NCI-H2029 treated with DMSO at 0.1 percent for 48 hours (cell line): ENCODE measurements at regions not wholly inside any gene's neighbourhood (a gene's known extent, or its start where the extent isn't known, plus 50 kb on each side); places are given as distances from the start of the nearest gene placed in this dataset.
A peak's percentile ranks its signal among the peaks of the same experiment; 100 is the strongest.

Source experiments
- DNase-seq: peaks from one replicate; lab custom pipeline; 2025; lab: John Stamatoyannopoulos, UW

DNA sequence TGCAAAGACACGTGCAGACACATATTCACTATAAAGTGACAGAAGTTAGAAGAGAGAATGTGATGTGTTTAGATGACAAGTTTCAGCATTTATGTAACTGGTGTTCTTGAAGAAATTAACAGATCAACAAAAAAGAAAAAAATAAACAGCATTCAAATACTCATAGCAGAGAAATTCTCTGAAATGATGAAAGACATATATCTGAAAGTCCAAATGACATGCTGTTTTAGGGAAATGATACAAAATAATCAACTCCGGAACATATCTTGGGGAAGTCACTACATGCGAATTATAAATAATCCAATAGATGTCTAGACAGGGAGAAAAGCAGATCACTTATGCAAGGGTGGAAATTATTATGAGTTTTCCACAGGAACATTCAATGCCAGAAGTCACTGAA, 146.0 kb downstream of the SPANXN4 start:
- DNase-seq = no peak

DNA sequence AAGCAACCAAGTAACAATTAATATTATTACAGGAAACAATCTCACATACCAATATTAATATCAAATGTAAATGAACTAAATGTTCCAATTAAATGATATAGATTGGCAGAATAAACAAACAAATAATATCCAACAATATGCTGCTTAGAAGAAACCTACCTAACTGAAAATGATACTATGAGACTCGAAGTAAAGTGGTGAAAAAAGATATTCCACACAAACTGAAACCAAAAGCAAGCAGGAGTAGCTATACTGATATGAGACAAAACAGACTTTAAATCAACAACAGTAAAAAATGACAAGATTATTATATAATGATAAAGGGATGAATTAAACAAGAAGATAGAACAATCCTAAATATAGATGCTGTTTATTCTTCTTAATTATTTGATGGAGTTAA, 140.1 kb downstream of the SPANXN4 start:
- no peak for DNase-seq

DNA sequence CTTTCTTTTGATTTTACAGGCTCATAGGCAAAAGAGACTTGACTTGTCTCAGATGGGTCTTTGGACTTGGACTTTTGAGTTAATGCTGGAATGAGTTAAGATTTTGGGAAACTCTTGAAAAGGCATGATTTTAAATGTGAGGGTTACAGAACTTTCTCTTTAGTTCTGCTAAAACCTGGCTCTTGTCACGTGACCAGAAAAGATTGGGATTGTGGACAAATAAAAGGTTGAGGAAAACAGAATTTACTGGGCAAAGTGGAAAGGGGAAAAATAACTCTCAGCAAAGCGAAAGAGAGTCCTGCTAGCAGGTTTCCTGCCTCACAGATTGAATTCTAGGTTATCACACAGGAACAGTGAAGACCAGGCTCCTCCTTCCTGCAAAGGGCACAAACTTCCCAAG, 114.0 kb downstream of the SPANXN4 start:
- DNase-seq = no peak

DNA sequence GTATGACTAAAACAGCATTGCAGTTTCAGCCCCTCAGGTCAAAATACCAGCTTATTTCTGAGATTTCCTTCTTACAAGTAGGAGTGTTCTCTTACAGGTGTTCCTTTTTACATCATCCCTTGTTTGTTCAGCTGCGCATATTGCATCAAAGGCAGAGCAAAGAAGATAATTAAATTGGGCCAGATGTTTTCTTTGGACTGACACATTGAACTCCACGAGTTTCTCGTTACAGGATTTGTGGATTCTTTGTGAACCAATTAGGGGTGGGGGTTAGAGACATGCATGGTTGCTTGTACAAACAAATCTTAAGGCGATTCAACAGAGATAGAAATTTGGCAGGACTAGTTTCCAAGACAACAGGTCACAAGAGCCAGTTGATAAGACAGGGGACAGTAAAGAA, 95.7 kb downstream of the SPANXN4 start:
- peak; percentile 67 for DNase-seq

DNA sequence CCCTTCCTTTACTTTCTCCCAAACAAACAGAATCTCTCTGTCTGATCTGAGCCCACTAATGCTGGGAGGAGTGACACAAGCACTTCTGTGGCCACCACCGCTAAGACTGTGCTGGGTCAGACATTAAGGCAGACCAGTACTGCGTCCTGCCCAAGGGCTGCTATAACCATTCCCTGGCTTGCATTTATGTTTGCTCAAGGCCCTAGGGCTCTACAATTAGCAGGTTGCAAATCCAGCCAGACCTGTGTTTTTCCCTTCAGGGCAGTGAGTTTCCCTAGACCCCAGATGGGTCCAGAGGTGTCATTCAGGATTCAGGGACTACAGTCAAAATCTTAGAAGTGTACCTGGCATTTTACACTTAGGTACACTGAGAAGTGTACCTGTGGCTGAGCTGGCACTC, 89.7 kb downstream of the SPANXN4 start:
- DNase-seq = no peak

DNA sequence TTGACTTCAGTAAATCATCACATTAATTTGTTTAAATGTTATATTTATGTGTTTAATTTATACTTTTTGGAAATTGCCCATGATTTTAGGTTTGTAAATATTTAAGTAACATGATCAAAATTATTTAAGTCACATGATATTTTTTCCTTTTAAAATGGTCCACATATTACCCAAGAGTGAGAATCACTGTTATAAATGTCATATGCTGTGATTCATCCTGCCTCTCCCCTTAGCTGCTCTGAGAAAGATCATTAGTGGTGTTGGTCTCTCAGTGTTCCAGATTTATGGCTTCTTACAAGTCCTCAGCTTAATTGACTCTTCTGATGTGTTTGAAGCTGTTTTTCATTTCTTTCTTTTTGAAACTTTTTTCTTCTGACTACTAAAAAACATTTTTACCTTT, 70.1 kb downstream of the SPANXN4 start:
- DNase-seq = no peak

DNA sequence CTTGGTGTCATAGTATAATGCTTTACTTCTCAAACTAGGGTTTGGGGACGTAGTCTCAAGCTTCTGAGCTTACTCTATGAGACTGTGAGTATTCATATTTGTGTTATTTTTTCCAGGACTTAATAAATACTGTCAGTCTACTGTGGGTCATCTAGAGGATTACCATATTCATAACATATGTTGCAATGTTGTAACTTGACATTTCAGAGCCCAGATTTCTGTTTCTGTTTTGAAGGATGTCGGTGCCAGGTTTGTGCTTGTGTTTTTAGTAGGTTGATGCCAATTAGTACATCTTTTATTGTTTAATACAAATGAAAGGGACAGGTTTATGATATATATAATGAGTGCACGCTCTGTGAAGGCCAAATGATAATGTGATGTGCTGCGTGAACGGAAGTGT, 69.6 kb downstream of the SPANXN4 start:
- no peak for DNase-seq

DNA sequence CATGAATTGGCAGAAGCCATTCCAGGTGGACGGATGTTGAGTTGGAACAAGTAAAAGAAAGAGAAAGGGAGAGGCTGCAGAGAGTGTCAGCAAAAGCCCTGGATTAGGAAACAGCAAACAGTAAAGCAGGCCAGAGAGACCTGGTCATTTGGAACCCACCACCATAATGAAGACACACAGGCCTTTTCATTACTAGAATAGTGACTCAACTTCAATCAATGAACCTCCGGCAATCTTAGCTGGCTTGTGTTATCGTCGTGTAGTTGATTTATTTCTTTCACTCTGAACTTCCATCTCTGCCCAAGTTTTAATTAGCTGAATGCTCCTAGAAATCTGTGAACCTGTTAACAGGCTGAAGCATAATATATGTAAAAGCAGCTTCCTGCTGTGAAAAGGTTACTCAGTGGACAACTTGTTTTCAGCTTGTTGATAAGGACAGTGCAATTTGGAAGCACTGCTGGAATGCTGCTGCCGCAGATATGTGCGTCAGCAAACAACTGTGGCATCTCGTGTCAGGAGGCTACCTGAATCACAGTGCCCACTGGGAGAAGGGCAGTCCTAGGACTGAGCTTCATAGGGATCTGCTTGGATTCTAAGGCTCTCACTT, 68.8 kb downstream of the SPANXN4 start:
- DNase-seq = no peak
